OCI-LY7 (cell line): ENCODE measurements at regions not wholly inside any gene's neighbourhood (a gene's known extent, or its start where the extent isn't known, plus 50 kb on each side); places are given as distances from the start of the nearest gene placed in this dataset.

Source experiments
- EZH2phosphoT487 ChIP-seq: fragments of 200-600 bp; sonication (generic); IDR thresholded peaks from 2 replicates; pipeline ENCODE4 v1.6.1; 2018; ENCODE audit warnings: low read depth, borderline replicate concordance, mild to moderate bottlenecking, mixed run types, antibody characterized with exemption, low read length, moderate library complexity, mixed read lengths
- TF ChIP-seq, protein P1 (sequence below): fragments of 200-600 bp; sonication (generic); conservative IDR thresholded peaks from 2 replicates; pipeline ENCODE4 v1.5.1; 2014; ENCODE audit warnings: mild to moderate bottlenecking, antibody characterized with exemption, low read length, moderate library complexity, mixed read lengths

DNA sequence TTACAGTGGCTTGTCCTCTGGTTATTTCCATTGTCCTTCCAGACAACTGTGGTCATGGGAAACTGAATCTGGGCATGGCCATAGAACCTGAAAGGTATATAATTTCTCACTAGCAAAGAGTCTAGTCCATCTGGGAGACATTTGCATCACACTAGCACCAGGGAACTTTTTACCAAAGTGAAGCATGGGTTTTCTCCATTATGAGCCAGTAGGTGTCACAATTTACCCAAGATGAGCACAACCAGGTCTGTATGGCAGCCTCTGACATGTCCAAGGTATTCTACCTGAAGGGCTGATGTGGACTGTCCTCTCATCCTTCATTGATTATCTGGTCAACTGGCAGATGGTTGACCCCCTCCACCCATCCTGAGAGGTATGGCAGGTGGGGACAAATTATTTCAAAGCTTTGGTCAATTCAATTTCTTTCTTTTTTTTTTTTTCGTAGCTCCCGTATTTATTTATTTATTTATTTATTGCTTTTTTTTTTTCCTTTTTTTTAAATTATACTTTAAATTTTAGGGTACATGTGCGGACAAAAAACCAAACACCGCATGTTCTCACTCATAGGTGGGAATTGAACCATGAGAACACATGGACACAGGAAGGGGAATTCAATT, 425.9 kb downstream of the TMEM135 start:
- TF ChIP-seq, protein P1, sequence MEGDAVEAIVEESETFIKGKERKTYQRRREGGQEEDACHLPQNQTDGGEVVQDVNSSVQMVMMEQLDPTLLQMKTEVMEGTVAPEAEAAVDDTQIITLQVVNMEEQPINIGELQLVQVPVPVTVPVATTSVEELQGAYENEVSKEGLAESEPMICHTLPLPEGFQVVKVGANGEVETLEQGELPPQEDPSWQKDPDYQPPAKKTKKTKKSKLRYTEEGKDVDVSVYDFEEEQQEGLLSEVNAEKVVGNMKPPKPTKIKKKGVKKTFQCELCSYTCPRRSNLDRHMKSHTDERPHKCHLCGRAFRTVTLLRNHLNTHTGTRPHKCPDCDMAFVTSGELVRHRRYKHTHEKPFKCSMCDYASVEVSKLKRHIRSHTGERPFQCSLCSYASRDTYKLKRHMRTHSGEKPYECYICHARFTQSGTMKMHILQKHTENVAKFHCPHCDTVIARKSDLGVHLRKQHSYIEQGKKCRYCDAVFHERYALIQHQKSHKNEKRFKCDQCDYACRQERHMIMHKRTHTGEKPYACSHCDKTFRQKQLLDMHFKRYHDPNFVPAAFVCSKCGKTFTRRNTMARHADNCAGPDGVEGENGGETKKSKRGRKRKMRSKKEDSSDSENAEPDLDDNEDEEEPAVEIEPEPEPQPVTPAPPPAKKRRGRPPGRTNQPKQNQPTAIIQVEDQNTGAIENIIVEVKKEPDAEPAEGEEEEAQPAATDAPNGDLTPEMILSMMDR: peak; percentile 85
- no peak for TF ChIP-seq EZH2phosphoT487
